GM18505 (cell line): ENCODE measurements at regions not wholly inside any gene's neighbourhood (a gene's known extent, or its start where the extent isn't known, plus 50 kb on each side); places are given as distances from the start of the nearest gene placed in this dataset.

Source experiments
- ATAC-seq: cut with Tn5 transposase; IDR thresholded peaks from one replicate; pipeline ENCODE4 v1.9.1; 2021; ENCODE audit not compliant: unreplicated experiment
- POLR2A ChIP-seq: IDR thresholded peaks from 4 replicates; pipeline ENCODE4 v1.6.1; 2011; ENCODE audit warnings: borderline replicate concordance; ENCODE audit not compliant: insufficient read depth, insufficient read length; ENCODE audit errors: extremely low read depth

DNA sequence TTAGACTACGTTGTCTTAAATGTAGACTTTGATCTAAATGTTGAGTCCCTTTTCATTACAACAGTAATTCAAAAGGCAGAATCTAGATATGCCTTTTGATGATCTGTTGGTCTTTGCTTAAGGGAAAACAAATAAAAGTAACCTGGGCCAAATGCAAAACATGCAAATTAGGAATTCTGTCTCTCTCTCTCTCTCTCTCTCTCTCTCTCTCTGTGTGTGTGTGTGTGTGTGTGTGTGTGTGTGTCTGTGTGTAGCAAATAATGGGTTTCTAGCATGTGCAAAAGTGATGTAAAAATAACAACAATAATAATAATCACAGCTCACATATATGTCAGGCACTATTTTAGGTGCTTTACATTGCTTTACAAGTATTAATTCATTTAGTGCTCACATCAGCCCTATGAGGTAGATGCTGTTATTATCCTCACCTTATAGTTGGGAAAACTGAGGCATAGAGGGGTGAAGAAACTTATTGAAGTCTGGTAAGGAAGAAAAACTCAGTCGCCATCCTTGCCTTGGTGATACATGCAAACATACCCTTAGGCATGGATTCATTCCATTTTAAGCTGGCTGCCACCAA lies 160.3 kb upstream of the ZNF217 start:
- TF ChIP-seq POLR2A: no peak
- ATAC-seq: no peak

DNA sequence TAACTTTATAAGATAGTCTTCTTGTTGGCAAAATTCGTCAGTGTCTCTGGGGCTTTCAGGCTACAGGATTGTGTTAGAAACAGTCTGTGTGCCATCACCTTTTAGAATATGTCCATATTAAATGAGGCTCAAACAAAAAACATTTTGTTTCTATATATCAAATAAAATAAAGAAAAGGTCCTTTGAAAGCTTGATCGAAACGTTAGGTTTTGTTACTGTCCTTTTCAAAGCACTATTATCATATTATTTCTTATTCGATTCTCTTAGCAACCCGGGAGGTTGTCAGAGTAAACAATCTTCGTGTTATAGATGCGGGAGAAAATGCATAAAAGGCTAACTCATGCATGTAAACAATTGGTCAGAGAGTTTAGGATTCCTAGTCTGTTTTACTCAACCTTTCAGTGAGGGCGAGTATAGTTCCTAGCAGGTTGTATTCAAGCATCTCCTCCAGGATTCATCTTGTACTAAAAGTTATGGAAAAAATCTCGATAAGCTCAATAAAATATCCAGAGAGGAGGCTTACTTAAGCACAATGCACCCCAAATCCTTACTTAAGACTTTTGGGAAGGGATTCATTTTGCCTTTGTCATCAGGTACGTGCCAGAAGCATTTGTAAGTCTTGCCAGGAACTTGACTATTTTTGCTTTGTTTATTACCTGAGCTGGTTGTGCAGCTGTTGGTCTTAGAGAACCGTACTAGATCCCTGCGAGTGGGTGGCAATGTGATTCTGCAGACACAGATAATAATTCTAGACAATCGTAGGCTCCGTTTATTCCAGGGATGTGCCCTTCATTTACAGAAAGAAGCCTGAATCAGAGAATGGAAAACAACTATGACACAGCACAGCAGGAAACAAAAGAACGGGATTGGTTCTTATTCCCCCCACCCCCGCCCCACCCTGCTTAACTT lies 159.6 kb upstream of the ZNF217 start:
- peak; percentile 31 for TF ChIP-seq POLR2A

DNA sequence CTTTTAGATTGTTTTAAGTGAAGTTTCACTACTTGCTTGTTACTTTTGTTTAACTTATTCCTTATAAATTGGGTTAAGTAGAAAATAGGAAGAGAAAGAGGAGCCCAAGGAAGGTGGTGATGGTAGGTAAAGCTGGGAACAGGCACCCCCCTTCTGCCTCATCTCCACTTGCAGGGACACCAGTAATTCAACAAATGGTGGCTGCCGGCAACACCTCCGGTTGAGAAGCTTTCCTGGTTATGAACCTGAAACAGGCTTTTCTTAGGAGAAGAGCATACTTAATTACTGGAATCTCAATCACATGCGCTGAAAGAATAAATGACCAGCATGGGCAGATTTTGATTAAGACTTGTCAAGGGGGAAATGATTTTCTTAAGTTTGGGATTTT lies 158.9 kb upstream of the ZNF217 start:
- no peak for ATAC-seq
- TF ChIP-seq POLR2A: no peak

More for the DNA sequence above, 159.6 kb upstream of the ZNF217 start:
- no peak for ATAC-seq

DNA sequence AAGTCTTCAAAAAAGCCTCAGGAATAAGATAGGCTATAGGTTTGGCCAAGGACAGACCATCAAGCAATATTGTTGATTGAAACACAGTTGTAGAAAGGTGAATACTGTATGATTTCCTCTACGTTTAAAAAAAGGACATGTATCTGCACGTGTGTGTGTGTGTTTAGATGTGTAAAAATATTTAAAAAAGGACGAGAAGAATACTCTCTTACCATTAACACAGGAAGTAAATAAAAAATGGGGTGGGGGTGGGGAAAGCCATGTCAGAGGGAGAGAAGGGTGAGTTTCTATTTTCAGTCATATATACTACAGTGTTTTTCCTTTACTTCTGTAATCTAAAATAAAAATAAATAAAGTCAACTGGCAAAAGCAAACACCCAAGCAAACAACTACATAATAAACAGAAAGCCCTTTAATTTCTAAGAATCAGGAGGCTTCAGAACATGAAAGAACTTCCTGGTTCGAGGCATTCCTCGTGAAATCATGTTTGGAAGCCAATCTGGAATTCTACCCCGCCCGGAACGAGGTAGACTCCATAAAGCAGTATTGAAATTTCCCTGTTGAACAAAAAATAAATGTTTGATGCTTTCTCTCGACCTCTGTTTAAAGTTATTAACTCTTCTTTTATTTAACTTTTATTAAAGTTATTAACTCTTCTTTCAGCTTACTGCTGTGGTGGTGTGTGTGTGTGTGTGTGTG lies 158.1 kb upstream of the ZNF217 start:
- TF ChIP-seq POLR2A: no peak
- ATAC-seq: no peak

DNA sequence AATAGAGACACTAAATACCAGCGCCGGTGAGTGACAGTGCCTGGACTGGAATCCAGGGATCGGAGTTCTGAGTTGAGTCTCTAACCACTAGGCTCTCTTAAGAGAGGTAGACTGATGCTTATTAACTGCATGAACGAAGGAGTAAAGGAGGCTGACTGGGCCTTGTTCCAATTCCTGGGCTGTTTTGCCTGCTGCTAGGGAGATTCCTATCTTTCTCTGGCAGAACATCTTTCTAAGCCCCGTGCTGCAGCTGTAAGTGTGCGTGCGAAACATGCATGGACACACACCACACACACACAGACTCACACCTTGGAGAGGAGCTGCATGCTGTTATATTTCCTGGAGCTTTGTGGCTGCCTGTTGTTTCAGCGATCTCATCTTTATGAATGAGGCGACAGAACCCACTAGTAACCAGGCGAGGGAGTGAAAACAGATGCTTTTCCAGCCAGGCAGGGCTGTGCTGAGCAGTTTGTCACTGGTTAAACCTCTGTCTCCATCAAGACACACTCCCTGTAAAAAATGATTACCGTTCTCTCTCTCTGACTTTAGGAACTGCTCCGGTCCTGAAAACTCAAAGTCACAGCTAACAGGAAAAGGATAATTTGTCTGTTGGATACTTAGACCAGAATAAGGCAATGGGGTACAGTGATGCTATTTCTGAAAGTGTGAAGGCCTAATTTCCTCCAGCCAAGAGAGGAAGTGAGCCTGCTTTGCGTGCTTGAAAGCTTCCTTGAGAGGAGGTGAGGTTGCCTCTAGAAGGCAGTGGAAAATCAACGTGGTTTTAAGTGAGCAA lies 157.4 kb upstream of the ZNF217 start:
- ATAC-seq: peak; percentile 67

DNA sequence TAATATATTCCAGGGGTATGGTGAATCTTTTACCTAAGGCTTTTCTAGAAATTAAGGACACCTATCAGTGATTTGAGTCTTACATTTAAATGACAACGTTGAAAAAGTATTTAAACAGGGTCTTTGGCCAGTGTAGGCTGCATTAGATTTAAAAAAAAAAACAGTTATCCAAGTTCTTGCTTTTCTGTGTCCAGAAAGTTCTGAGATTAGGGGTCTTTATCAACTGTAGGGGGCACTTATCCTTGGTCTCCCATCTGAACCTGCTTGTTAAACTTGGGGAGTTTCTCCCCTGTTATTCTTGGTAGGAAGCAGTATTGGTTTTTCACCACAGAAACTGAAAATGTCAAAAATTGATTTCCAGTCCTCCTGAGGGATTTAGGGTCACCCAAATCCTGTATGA lies 155.9 kb upstream of the ZNF217 start:
- TF ChIP-seq POLR2A: no peak
- ATAC-seq: no peak

More for the DNA sequence above, 157.4 kb upstream of the ZNF217 start:
- no peak for TF ChIP-seq POLR2A

DNA sequence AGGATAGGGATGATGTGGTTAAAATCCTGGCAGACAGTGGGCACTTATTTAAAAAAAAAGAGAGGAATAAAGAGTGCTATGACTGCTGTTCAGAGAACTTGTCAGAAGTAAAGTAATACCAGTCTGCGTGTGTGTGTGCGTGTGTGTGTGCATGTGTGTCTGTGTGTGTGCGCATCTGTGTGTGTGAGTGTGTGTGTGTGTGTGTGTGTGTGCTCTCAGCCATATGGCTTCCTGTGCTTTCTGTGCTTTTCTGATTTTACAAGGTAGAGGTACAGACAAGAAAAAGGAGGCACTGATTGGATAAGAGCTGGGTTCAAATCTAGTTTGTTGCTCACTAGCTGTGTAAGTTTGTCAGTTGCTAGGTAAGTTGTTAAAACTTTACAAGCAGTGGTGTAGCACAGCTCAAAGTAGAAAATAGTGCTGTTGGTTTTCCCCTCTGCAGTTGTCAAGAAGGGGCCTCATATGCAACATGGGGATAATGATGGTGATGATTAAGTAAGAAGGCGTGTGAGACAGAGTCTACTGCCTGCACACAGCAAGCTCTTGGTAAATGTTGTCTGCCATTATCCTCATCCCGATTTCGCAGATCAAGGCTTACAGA lies 155.3 kb upstream of the ZNF217 start:
- TF ChIP-seq POLR2A: no peak
- ATAC-seq: no peak

DNA sequence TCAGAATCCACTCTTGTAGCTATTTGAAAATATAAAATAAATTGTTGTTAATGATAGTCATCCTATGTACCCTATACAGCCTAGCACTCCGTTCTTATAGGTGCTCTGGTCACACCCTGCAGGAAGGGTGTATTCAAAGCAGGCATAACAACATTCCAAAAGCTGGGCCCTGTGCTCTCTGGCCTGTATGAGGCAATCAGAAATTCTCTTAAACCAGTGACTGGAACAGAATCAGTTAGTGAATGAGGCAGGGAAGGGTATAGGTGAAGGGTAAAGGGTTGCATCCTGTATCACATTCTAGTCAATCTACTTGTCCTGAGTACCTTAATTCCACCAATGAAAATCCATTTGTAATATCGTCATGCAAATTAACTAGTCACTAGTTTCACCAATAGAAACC lies 154.5 kb upstream of the ZNF217 start:
- TF ChIP-seq POLR2A: no peak
- ATAC-seq: no peak

DNA sequence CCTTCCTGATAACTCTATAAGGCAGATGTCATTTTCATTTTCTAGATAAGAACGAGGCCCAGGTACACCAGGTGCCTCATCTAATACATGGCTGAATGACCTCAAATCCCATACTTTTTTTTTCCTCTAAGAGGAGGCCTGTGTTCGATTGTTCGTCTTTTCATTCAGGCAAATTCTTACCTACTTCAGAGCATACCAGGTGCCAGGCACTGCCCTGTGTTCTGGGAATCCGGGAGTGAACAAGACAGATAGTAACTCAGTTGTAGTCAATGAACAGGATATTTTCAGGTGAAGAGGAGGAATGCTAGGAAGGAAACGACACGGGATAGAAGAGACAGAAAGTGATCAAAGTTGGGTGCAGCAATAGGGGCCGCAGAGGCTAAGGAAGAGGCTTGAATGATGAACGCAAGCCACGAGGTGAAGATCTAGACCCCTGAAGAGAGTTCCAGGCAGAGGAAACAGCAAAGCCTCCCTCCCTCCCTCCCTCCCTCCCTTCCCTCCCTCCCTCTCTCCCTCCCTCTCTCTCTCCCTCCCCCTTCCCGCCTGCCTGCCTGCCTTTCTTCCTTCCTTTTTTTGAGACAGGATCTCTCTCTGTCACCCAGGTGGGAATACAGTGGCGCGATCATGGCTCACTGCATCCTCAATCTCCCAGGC lies 150.1 kb upstream of the ZNF217 start:
- TF ChIP-seq POLR2A: no peak

DNA sequence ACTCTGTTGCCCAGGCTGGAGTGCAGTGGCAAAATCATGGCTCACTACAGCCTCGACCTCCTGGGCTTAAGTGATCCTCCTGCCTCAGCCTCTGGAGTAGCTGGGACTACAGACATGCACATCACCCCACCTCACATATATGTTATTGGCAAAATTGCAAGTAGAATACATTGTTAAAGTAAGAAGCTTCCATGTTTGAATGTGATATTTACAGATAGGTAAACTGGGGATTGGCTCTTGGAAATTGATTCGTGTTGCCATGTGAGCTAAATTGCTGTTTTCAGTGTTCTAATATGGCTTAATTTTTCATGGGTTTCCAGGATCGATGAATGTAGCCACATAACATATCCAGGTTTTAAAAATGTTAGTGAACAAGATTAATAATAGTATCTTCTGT lies 149.0 kb upstream of the ZNF217 start:
- no peak for TF ChIP-seq POLR2A
- ATAC-seq: no peak

More for the DNA sequence above, 150.1 kb upstream of the ZNF217 start:
- no peak for ATAC-seq

DNA sequence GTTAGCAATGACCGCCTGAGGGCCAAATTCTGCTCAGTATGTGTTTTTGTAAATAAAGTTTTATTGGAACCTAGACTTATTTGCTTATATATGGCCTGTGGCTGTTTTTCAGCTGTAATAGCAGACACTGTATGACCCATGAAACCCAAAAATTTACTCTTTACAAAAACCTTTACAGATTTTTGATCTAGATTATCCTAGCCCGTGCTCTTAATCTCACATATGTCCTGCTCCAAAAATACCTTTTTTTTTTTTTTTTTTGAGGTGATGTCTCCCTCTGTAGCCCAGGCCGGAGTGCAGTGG lies 148.0 kb upstream of the ZNF217 start:
- no peak for TF ChIP-seq POLR2A
- ATAC-seq: no peak

DNA sequence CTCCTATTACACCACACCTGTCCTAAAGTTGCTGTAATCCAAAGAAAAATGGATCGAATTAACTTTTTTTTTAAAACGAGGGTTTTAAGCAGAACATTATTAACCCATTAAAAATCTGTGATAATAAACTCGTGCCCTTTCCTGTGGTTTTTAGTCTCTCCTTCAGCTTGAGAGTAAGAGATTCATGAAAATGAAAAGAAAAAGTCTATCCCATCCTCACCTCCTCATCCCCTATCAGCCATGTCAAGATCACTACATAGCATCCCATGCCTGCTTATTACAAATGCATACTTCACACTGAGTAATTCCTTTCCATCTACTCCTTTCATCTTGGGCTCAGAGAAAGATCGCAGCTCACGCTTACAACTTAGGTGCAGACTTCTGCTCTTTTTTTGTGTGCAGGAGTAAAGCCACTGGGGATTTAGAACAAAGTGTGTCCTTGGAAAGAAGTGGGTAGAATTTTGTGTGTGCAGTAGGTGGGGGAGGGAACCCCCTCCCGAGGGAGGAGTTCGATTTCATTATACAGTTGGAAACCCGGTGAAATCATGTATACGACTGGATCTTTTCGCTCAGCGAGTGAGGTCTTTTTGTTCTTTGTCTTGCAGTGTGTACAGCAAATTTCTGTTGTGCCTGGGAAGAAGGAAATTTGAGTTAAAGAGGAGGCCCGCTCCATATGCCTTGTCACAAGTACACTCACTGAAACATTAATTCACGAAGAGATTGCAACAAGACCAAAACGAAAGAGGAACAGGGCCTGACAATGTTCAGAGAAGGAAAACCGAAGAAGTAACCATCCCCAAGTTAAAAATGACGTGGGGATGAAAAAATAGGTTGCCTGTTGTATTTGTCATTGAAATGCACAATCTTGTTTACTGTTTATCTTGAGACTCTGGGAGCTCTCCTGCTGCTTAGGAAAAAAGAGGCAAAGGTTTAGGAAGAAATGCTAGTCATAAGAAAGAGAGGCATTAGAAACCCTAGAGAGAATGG lies 146.5 kb upstream of the ZNF217 start:
- peak; percentile 47 for ATAC-seq
- TF ChIP-seq POLR2A: peak; percentile 30
